22Rv1 (cell line): ENCODE measurements at regions not wholly inside any gene's neighbourhood (a gene's known extent, or its start where the extent isn't known, plus 50 kb on each side); places are given as distances from the start of the nearest gene placed in this dataset.

Experiments used
- CTCF ChIP-seq: fragments of 450-650 bp; IDR thresholded peaks from 2 replicates; pipeline ENCODE4 v1.5.1; 2017; ENCODE audit warnings: mild to moderate bottlenecking
- ZFX ChIP-seq: fragments of 450-650 bp; IDR thresholded peaks from 2 replicates; pipeline ENCODE4 v1.6.1; 2017; ENCODE audit warnings: antibody characterized with exemption, borderline replicate concordance

- TF ChIP-seq CTCF = no peak
- no peak for TF ChIP-seq ZFX
Measured at GRCh38 chr6:95784869-95785268, 207.5 kb downstream of the MANEA start.
